Ishikawa (cell line): ENCODE measurements at regions not wholly inside any gene's neighbourhood (a gene's known extent, or its start where the extent isn't known, plus 50 kb on each side); places are given as distances from the start of the nearest gene placed in this dataset.

ENCODE experiments used
- EP300 ChIP-seq: IDR thresholded peaks from 2 replicates; pipeline ENCODE4 v1.6.1; 2012; ENCODE audit warnings: borderline replicate concordance
- RAD21 ChIP-seq: IDR thresholded peaks from 2 replicates; pipeline ENCODE4 v1.6.1; 2012; ENCODE audit warnings: low read depth
- TAF1 ChIP-seq: IDR thresholded peaks from 2 replicates; pipeline ENCODE4 v1.6.1; 2012; ENCODE audit warnings: low read depth, mild to moderate bottlenecking
- TCF12 ChIP-seq: IDR thresholded peaks from 2 replicates; pipeline ENCODE4 v1.6.1; 2012; ENCODE audit warnings: low read depth
- ZBTB7A ChIP-seq: IDR thresholded peaks from 2 replicates; pipeline ENCODE4 v1.6.1; 2012; ENCODE audit warnings: low read depth
- TF ChIP-seq, protein P1 (sequence below): IDR thresholded peaks from 2 replicates; pipeline ENCODE4 v1.6.1; 2012
- TF ChIP-seq, protein P2 (sequence below): IDR thresholded peaks from 2 replicates; pipeline ENCODE4 v1.6.1; 2012

DNA sequence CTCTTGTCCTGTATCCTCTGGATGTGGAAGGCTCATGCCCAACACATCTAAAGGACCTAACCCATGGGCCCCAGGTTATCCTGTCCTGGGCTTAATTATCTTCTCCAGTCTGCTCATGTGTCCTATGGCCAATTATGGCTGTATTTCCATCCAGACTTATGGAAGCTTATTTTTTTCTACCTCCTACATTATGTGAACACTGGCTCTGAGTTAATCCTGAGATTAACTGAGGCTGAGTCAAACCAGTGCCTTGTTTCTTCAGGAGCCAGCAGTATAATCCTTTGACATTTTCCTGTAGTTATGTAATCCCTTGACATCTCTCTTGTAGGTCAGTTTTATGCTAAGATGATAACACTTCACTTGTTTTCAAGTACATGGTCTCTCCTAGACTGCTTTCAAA, 213.6 kb downstream of the PMAIP1 start:
- no peak for TF ChIP-seq EP300
- TF ChIP-seq, protein P1, sequence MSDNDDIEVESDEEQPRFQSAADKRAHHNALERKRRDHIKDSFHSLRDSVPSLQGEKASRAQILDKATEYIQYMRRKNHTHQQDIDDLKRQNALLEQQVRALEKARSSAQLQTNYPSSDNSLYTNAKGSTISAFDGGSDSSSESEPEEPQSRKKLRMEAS = no peak
- TF ChIP-seq RAD21 = no peak
- TF ChIP-seq TCF12 = no peak
- no peak for TF ChIP-seq TAF1
- TF ChIP-seq, protein P2, sequence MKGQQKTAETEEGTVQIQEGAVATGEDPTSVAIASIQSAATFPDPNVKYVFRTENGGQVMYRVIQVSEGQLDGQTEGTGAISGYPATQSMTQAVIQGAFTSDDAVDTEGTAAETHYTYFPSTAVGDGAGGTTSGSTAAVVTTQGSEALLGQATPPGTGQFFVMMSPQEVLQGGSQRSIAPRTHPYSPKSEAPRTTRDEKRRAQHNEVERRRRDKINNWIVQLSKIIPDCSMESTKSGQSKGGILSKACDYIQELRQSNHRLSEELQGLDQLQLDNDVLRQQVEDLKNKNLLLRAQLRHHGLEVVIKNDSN = no peak
- TF ChIP-seq ZBTB7A = no peak
